ENCODE measurements at regions not wholly inside any gene's neighbourhood (a gene's known extent, or its start where the extent isn't known, plus 50 kb on each side); places are given as distances from the start of the nearest gene placed in this dataset.

GRCh38 chr17:63274146-63274545, 172.0 kb downstream of the CYB561 start:
- TF ChIP-seq RAD21 (IDR thresholded peaks at IDR 0.05; ENCODE audit: low read depth) (no peak), NFIC (IDR thresholded peaks at IDR 0.05) (no peak), USF1 (IDR thresholded peaks at IDR 0.05) (no peak), FOXM1 (IDR thresholded peaks at IDR 0.05; ENCODE audit: borderline replicate concordance, low read depth) (no peak), CEBPB (IDR thresholded peaks at IDR 0.05) (no peak), CREB1 (IDR thresholded peaks at IDR 0.05; ENCODE audit: low read depth) (no peak)
- TF ChIP-seq, protein P1, sequence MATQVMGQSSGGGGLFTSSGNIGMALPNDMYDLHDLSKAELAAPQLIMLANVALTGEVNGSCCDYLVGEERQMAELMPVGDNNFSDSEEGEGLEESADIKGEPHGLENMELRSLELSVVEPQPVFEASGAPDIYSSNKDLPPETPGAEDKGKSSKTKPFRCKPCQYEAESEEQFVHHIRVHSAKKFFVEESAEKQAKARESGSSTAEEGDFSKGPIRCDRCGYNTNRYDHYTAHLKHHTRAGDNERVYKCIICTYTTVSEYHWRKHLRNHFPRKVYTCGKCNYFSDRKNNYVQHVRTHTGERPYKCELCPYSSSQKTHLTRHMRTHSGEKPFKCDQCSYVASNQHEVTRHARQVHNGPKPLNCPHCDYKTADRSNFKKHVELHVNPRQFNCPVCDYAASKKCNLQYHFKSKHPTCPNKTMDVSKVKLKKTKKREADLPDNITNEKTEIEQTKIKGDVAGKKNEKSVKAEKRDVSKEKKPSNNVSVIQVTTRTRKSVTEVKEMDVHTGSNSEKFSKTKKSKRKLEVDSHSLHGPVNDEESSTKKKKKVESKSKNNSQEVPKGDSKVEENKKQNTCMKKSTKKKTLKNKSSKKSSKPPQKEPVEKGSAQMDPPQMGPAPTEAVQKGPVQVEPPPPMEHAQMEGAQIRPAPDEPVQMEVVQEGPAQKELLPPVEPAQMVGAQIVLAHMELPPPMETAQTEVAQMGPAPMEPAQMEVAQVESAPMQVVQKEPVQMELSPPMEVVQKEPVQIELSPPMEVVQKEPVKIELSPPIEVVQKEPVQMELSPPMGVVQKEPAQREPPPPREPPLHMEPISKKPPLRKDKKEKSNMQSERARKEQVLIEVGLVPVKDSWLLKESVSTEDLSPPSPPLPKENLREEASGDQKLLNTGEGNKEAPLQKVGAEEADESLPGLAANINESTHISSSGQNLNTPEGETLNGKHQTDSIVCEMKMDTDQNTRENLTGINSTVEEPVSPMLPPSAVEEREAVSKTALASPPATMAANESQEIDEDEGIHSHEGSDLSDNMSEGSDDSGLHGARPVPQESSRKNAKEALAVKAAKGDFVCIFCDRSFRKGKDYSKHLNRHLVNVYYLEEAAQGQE (IDR thresholded peaks at IDR 0.05; ENCODE audit: low read depth): no peak

DNA sequence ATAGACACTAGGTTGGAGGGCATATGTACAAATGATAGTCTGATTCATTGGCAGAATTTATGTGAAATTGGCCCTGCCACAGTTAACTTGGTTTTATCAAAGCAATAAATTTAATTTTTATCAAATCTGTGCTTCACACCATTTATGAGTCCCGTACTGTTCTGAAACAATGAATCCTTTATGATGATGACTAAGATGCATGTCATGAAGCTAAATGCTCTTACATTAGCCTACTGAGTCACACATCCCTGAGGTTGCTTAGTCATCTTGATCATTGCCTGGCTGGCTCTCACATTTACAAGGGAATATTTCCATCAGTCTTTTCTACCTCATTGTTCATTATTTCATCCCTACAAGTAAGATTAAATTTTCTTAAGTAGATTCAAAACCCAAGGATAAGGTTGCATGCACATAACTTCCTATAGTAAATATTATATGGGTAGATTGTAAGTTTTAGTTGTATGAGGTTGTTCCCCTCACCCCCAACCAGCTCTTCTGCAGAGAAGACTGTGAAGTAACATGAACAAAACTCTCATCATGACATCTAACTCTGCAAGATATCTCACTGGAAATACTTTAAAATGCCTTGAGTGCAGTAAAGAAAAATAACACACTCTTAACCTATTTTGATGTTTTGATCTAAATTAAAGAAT, 170.7 kb downstream of the CYB561 start:
- TF ChIP-seq, protein P2, sequence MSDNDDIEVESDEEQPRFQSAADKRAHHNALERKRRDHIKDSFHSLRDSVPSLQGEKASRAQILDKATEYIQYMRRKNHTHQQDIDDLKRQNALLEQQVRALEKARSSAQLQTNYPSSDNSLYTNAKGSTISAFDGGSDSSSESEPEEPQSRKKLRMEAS (IDR thresholded peaks at IDR 0.05): no peak
- TF ChIP-seq EP300 (IDR thresholded peaks at IDR 0.05; ENCODE audit: borderline replicate concordance) (peak; percentile 24; the same call in 1 of the 2 replicates), FOXM1 (IDR thresholded peaks at IDR 0.05; ENCODE audit: borderline replicate concordance, low read depth) (no peak; the same call in 1 of the 2 replicates), TEAD4 (IDR thresholded peaks at IDR 0.05) (peak; percentile 20; the same call in 1 of the 2 replicates)

DNA sequence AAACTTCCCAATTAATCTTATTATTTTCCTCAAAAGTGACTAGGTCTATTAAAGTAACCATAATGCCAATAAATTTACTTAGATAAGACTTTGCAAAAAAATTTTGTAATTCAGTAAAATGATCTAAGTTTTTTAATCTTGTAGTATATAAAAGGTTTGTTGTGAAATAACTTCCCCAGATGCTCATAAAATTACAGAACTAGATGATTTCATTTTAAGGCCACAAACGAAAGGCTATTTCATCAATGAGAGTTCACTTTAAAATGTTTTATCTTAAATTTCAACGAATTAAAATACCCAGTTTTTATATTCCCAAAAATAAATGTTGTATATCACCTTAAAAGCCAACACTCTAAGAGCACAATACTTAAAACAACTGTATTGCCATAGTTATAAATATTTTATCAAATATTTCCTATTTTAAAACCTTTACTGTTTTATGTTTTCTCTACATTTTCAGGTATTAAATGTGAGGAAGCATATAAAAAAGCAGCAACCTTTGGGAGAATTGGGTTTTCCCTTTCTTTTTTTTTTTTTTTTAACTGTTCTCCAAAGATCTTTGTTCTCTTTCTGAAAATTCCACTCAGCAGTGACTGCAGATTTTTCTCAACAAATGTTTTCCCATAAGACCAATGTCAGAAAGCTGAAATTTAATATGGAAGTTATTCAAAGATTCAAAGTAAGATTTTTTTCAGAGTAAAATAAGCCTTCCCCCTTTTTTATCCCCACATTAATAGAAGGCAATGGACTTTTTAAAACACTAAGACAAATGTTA, 169.9 kb downstream of the CYB561 start:
- TF ChIP-seq NFIC (IDR thresholded peaks at IDR 0.05) (no peak), RAD21 (IDR thresholded peaks at IDR 0.05; ENCODE audit: low read depth) (no peak), ZBTB7A (IDR thresholded peaks at IDR 0.05; ENCODE audit: low read depth) (no peak), USF1 (IDR thresholded peaks at IDR 0.05) (no peak), TCF12 (IDR thresholded peaks at IDR 0.05; ENCODE audit: low read depth) (no peak), CEBPB (IDR thresholded peaks at IDR 0.05) (no peak), EGR1 (IDR thresholded peaks at IDR 0.05) (no peak), EP300 (IDR thresholded peaks at IDR 0.05; ENCODE audit: borderline replicate concordance) (no peak)
- TF ChIP-seq, protein P2 (IDR thresholded peaks at IDR 0.05): no peak
- TF ChIP-seq, protein P1 (IDR thresholded peaks at IDR 0.05; ENCODE audit: low read depth): no peak

GRCh38 chr17:63276821-63277220, 169.3 kb downstream of the CYB561 start:
- TF ChIP-seq NFIC (IDR thresholded peaks at IDR 0.05): no peak
- no peak for TF ChIP-seq TAF1 (IDR thresholded peaks at IDR 0.05; ENCODE audit: low read depth)
- no peak for TF ChIP-seq EP300 (IDR thresholded peaks at IDR 0.05; ENCODE audit: borderline replicate concordance)
- TF ChIP-seq ZBTB7A (IDR thresholded peaks at IDR 0.05; ENCODE audit: low read depth): no peak
- TF ChIP-seq FOXM1 (IDR thresholded peaks at IDR 0.05; ENCODE audit: borderline replicate concordance, low read depth): no peak
- TF ChIP-seq, protein P1 (IDR thresholded peaks at IDR 0.05; ENCODE audit: low read depth): no peak
- TF ChIP-seq TCF12 (IDR thresholded peaks at IDR 0.05; ENCODE audit: low read depth): no peak
- TF ChIP-seq YY1 (IDR thresholded peaks at IDR 0.05; ENCODE audit: low read depth): no peak
- no peak for TF ChIP-seq TEAD4 (IDR thresholded peaks at IDR 0.05)
- no peak for TF ChIP-seq EGR1 (IDR thresholded peaks at IDR 0.05)
- no peak for TF ChIP-seq CREB1 (IDR thresholded peaks at IDR 0.05; ENCODE audit: low read depth)
- TF ChIP-seq RAD21 (IDR thresholded peaks at IDR 0.05; ENCODE audit: low read depth): no peak
- no peak for TF ChIP-seq CEBPB (IDR thresholded peaks at IDR 0.05)
- TF ChIP-seq, protein P2 (IDR thresholded peaks at IDR 0.05): no peak
- TF ChIP-seq USF1 (IDR thresholded peaks at IDR 0.05): no peak
